GM12878 (cell line): ENCODE measurements at regions not wholly inside any gene's neighbourhood (a gene's known extent, or its start where the extent isn't known, plus 50 kb on each side); places are given as distances from the start of the nearest gene placed in this dataset.

ENCODE experiments used
- BMI1 ChIP-seq: fragments of 450-650 bp; IDR thresholded peaks from 2 replicates; pipeline ENCODE4 v1.6.1; 2016; ENCODE audit warnings: mild to moderate bottlenecking, moderate library complexity, borderline replicate concordance
- CHD4 ChIP-seq: fragments of 200-600 bp; sonication (generic); IDR thresholded peaks from 2 replicates; pipeline ENCODE4 v1.6.1; 2016; ENCODE audit warnings: mild to moderate bottlenecking
- NFYB ChIP-seq: IDR thresholded peaks from 2 replicates; pipeline ENCODE4 v1.6.1; 2011; ENCODE audit warnings: low read depth, mild to moderate bottlenecking, low read length, improper control_type of control experiment, moderate library complexity; ENCODE audit not compliant: insufficient read depth
- POLR2AphosphoS5 ChIP-seq: IDR thresholded peaks from 2 replicates; pipeline ENCODE4 v1.6.1; 2011; ENCODE audit warnings: mild to moderate bottlenecking, low read length, inconsistent platforms
- RB1 ChIP-seq: fragments of 450-650 bp; formaldehyde crosslinking; IDR thresholded peaks from 2 replicates; pipeline ENCODE4 v1.6.1; 2017; ENCODE audit warnings: mild to moderate bottlenecking, borderline replicate concordance
- TCF3 ChIP-seq: IDR thresholded peaks from 2 replicates; pipeline ENCODE4 v1.6.1; 2012; ENCODE audit warnings: low read depth, mild to moderate bottlenecking, low read length, borderline replicate concordance; ENCODE audit not compliant: insufficient read depth
- ZNF274 ChIP-seq: IDR thresholded peaks from one replicate; pipeline ENCODE4 v1.8.0; 2011; ENCODE audit not compliant: insufficient read length, insufficient read depth
- TF ChIP-seq, protein P1 (sequence below), 3 experiments: IDR thresholded peaks in 2 of 3; conservative IDR thresholded peaks in 1 of 3; 2 replicates each; pipeline ENCODE4 v1.5.1; 2011; ENCODE audit warnings: low read depth in 3 of 3, low read length in 3 of 3, mild to moderate bottlenecking in 3 of 3, control low read depth in 2 of 3, moderate library complexity in 2 of 3, inconsistent platforms in 1 of 3, mixed read lengths in 1 of 3; ENCODE audit not compliant: control insufficient read depth in 2 of 3, insufficient read depth in 1 of 3; ENCODE audit errors: extremely low read depth in 1 of 3
- TF ChIP-seq, protein P2 (sequence below): fragments of 450-650 bp; IDR thresholded peaks from 2 replicates; pipeline ENCODE4 v1.6.1; 2017; ENCODE audit warnings: low read depth, mild to moderate bottlenecking, moderate library complexity

DNA sequence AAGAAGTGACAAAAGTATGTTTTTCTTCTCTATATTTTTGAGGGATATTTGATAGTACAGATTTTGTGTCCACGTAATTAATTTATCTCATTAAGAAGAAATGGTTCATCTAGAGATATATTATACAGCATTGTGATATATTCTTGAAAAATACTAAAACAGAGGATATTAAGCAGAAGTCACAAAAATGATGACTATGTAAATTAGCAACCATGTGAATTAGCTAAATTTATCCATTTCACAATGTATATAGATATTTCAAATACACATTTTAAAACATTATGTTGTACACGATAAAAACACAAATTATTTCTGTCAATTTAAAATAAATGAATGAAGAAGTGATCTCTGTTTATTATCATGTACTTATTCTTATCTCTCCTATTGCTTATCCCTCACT, 989.5 kb downstream of the TUSC7 start (continued):
- TF ChIP-seq, protein P1, sequence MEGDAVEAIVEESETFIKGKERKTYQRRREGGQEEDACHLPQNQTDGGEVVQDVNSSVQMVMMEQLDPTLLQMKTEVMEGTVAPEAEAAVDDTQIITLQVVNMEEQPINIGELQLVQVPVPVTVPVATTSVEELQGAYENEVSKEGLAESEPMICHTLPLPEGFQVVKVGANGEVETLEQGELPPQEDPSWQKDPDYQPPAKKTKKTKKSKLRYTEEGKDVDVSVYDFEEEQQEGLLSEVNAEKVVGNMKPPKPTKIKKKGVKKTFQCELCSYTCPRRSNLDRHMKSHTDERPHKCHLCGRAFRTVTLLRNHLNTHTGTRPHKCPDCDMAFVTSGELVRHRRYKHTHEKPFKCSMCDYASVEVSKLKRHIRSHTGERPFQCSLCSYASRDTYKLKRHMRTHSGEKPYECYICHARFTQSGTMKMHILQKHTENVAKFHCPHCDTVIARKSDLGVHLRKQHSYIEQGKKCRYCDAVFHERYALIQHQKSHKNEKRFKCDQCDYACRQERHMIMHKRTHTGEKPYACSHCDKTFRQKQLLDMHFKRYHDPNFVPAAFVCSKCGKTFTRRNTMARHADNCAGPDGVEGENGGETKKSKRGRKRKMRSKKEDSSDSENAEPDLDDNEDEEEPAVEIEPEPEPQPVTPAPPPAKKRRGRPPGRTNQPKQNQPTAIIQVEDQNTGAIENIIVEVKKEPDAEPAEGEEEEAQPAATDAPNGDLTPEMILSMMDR (IDR thresholded peaks at IDR 0.05 in 2 of 3, conservative IDR thresholded peaks at IDR 0.05 in 1 of 3; ENCODE audit: control insufficient read depth in 2 of 3, extremely low read depth in 1 of 3, insufficient read depth in 1 of 3, low read depth in 3 of 3, low read length in 3 of 3) = no peak
- TF ChIP-seq, protein P2, sequence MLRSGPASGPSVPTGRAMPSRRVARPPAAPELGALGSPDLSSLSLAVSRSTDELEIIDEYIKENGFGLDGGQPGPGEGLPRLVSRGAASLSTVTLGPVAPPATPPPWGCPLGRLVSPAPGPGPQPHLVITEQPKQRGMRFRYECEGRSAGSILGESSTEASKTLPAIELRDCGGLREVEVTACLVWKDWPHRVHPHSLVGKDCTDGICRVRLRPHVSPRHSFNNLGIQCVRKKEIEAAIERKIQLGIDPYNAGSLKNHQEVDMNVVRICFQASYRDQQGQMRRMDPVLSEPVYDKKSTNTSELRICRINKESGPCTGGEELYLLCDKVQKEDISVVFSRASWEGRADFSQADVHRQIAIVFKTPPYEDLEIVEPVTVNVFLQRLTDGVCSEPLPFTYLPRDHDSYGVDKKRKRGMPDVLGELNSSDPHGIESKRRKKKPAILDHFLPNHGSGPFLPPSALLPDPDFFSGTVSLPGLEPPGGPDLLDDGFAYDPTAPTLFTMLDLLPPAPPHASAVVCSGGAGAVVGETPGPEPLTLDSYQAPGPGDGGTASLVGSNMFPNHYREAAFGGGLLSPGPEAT = no peak
- TF ChIP-seq RB1 (no peak), TCF3 (no peak), BMI1 (no peak), CHD4 (no peak), POLR2AphosphoS5 (no peak), NFYB (no peak), ZNF274 (no peak)
- TF ChIP-seq, all 136 proteins: peak for 0
